GM12875 (cell line): ENCODE measurements at regions not wholly inside any gene's neighbourhood (a gene's known extent, or its start where the extent isn't known, plus 50 kb on each side); places are given as distances from the start of the nearest gene placed in this dataset.
A peak's percentile ranks its signal among the peaks of the same experiment; 100 is the strongest.

ENCODE experiments used
- H3K4me3 ChIP-seq: one replicate; pipeline ENCODE4 v1.5.1; 2011; ENCODE audit warnings: low read depth, low read length, control low read depth
- TF ChIP-seq, protein P1 (sequence below): IDR thresholded peaks from 2 replicates; pipeline ENCODE4 v1.5.1; 2011; ENCODE audit warnings: low read depth, mild to moderate bottlenecking, control low read depth, inconsistent platforms, low read length, moderate library complexity, borderline replicate concordance; ENCODE audit not compliant: insufficient read depth

DNA sequence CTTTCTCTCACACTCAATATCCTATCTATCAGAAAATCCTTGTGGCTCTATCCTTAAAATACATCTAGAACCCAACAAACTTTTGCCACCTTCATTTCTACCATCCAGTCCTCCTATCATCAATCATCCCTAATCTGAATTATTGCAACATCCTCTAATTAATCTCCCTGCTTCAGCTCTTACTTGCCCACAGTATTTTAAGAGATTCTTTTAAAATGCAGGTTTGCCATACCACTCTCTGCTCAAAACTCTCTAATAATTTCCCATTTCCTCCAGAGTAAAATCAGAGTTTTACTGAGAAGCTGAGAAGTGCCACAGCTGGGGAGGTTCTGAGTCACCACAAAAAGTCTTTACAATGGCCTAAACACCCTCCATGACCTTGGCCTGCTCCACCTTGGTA, 234.3 kb upstream of the ZPLD1 start:
- H3K4me3 ChIP-seq = no peak overlapping the region
- TF ChIP-seq, protein P1, sequence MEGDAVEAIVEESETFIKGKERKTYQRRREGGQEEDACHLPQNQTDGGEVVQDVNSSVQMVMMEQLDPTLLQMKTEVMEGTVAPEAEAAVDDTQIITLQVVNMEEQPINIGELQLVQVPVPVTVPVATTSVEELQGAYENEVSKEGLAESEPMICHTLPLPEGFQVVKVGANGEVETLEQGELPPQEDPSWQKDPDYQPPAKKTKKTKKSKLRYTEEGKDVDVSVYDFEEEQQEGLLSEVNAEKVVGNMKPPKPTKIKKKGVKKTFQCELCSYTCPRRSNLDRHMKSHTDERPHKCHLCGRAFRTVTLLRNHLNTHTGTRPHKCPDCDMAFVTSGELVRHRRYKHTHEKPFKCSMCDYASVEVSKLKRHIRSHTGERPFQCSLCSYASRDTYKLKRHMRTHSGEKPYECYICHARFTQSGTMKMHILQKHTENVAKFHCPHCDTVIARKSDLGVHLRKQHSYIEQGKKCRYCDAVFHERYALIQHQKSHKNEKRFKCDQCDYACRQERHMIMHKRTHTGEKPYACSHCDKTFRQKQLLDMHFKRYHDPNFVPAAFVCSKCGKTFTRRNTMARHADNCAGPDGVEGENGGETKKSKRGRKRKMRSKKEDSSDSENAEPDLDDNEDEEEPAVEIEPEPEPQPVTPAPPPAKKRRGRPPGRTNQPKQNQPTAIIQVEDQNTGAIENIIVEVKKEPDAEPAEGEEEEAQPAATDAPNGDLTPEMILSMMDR = no peak

DNA sequence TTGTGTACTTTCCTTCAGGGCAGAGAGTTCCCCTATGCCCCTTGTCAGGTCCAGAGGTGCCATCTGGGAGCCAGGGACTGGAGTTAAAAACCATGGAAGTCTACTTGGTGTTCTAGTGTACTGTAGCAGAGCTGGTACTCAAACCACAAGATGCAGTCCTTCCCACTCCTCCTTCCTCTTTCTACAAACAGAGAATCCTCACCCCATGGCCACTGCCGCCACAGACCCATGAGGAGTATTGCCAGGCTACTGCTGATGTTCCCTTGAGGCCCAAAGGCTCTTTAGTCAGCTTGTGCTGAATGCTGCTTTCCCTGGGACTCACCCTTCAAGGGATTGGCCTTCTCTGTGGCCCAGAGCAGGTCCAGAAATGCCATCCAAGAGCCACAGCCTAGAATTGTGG, 229.2 kb upstream of the ZPLD1 start:
- TF ChIP-seq, protein P1 = no peak
- no peak overlapping the region for H3K4me3 ChIP-seq

DNA sequence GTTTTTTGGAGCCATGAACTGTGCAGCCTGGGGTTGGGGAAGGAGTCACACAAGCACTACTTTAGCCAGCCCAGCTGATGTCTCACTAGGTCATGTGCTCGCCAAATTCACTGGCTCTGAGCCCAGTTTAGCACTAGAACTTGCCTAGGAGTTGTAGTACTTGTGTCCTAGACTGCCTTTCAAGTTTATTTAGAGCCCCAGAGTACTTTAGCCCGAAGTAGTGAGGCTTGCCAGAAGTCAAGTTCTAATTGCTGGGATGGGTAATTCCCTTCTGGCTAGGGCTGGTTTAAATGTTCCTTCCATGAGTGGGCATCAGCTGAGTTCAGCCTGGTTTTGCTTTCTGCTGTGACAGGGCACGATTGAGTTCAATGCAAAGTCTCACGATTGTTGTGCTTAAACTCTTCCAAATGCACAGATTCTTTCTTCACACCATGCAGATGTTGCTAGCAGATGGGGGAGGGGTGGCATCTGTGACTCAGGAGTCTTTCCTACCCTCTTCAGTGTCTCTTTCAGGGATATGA, 228.2 kb upstream of the ZPLD1 start:
- TF ChIP-seq, protein P1 = no peak
- H3K4me3 ChIP-seq = no peak overlapping the region

DNA sequence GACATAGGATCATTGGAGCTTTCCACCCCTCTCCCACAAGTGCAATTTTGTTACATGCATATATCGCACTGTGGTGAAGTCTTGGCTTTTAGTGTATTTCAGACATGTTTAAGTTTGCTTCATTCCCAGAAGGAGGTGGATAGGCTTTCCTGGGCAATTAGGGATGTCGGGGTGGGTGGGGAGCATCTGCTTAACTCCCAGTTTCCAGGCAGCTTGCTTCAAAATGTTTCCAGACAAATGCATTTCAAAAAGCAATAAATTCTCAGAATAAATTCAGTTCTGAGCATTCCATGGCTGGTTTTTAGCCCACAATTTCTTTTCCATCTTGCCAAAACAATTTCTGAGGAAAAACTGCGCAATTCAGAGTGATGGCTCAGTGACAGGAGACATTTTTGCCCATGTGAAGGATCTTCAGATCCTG, 227.7 kb upstream of the ZPLD1 start:
- TF ChIP-seq, protein P1 = no peak
- H3K4me3 ChIP-seq = no peak overlapping the region

DNA sequence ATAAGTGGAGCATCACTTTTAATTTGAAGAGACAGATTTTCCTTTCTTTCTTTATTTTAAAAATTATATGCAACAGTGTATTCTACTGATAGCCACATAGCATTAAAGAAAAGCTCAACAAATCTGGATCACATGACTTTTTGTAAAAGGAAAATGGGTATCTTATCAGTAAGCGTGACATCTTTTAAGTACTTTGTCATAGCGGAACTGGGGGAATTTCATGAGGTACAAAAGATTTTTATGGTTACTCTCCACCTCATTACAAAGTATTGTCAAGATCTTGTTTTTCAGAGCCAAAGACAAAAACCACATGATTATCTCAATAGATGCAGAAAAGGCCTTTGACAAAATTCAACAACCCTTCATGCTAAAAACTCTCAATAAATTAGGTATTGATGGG, 219.6 kb upstream of the ZPLD1 start:
- TF ChIP-seq, protein P1 = no peak
- no peak overlapping the region for H3K4me3 ChIP-seq

DNA sequence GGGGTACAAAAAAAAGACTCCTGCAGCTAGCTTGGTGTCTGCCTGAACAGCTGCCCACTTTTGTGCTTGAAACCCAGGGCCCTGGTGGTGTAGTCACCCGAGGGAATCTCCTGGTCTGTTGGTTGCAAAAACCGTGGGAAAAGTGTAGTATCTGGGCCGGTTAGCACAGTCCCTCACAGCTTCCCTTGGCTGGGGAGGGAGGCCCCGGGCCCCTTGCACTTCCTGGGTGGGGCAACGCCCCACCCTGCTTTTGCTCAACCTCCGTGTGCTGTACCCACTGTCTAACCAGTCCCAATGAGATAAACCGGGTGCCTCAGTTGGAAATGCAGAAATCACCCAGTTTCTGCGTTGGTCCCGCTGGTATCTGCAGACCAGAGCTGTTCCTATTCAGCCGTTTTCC, 211.7 kb upstream of the ZPLD1 start:
- H3K4me3 ChIP-seq = no peak overlapping the region
- TF ChIP-seq, protein P1 = no peak

DNA sequence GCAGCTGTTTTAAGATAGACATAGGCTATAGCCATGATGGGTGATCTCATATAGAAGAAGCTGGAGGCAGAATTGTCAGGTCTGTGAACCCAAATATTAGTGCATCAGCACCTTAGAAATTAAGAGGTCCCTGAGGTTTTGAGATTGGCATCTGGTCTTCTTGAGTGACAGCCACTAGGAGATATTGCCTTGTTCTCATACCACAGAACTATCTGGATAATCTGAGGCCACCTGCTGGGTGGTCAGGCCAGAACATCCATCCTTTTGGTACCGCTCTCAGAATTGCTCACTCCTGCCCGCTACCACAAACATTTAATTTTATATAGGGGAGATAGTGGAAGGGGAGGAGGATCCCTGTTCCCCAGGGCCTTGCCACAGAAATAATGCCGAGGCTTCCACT, 210.6 kb upstream of the ZPLD1 start:
- no peak overlapping the region for H3K4me3 ChIP-seq
- TF ChIP-seq, protein P1 = peak; percentile 18; the same call in 1 of the 2 replicates
